Natural killer cell (primary cell): ENCODE measurements at regions not wholly inside any gene's neighbourhood (a gene's known extent, or its start where the extent isn't known, plus 50 kb on each side); places are given as distances from the start of the nearest gene placed in this dataset.

ENCODE experiments used
- ATAC-seq, 3 donors: fragments of 150-1000 bp in 2 of 3; fragments of 200-7000 bp in 1 of 3; cut with Tn5 transposase; 1 replicate in 1 of 3; 2 replicates in 2 of 3; pipeline ENCODE4 v1.10.0; 2021; ENCODE audit warnings: mild to moderate bottlenecking in 2 of 3, moderate library complexity in 2 of 3
- DNase-seq, 2 donors: peaks; one replicate each; pipeline versions ENCODE4 v3.0.0 to v3.0.0-alpha.2; 2013 to 2021; ENCODE audit warnings: mixed read lengths in 1 of 2
- H3K27ac ChIP-seq: one replicate; pipeline ENCODE4 v1.5.1; 2013; ENCODE audit warnings: mild to moderate bottlenecking, low read length
- H3K27me3 ChIP-seq: one replicate; pipeline ENCODE4 v1.6.1; 2013; ENCODE audit warnings: low read length; ENCODE audit not compliant: control insufficient read depth, insufficient read depth
- H3K36me3 ChIP-seq: one replicate; pipeline ENCODE4 v1.6.1; 2013; ENCODE audit warnings: low read length; ENCODE audit not compliant: control insufficient read depth, insufficient read depth
- H3K4me1 ChIP-seq: one replicate; pipeline ENCODE4 v1.6.1; 2013; ENCODE audit warnings: low read length; ENCODE audit not compliant: control insufficient read depth, insufficient read depth
- H3K4me3 ChIP-seq: one replicate; pipeline ENCODE4 v1.5.1; 2013; ENCODE audit warnings: low read length
- H3K9me3 ChIP-seq: one replicate; pipeline ENCODE4 v1.6.1; 2013; ENCODE audit warnings: low read length; ENCODE audit not compliant: control insufficient read depth, insufficient read depth
- H3K27ac Mint-ChIP-seq, 2 donors: one replicate each; pipeline ENCODE4 v1.8.0; 2022; ENCODE audit warnings: mild to moderate bottlenecking in 2 of 2, mixed read lengths in 2 of 2, moderate library complexity in 1 of 2
- H3K27me3 Mint-ChIP-seq, 2 donors: one replicate each; pipeline ENCODE4 v1.8.0; 2022; ENCODE audit warnings: low read depth in 2 of 2, mixed read lengths in 2 of 2
- H3K36me3 Mint-ChIP-seq: one replicate; pipeline ENCODE4 v1.8.0; 2022; ENCODE audit warnings: mixed read lengths
- H3K4me1 Mint-ChIP-seq, 2 donors: one replicate each; pipeline ENCODE4 v1.8.0; 2022; ENCODE audit warnings: mixed read lengths in 2 of 2
- H3K4me3 Mint-ChIP-seq: one replicate; pipeline ENCODE4 v1.8.0; 2022; ENCODE audit warnings: mild to moderate bottlenecking, moderate library complexity, mixed read lengths
- H3K9me3 Mint-ChIP-seq, 2 donors: one replicate each; pipeline ENCODE4 v1.8.0; 2022; ENCODE audit warnings: mixed read lengths in 2 of 2
- CTCF ChIP-seq: fragments of 200-600 bp; IDR thresholded peaks from one replicate; pipeline ENCODE4 v1.8.0; 2022; ENCODE audit warnings: antibody characterized with exemption
- WGBS: methylation state at CpG from one replicate; pipeline ENCODE4 v1.1.7; 2013; ENCODE audit warnings: missing lambda C conversion rate; ENCODE audit not compliant: insufficient coverage; 5-methylcytosine and 5-hydroxymethylcytosine counted together
- intact Hi-C: fragments of 100-400 bp; cut with micrococcal nuclease; formaldehyde crosslinking; loops from one replicate; pipeline ENCODE4 v1.14.2; 2022

DNA sequence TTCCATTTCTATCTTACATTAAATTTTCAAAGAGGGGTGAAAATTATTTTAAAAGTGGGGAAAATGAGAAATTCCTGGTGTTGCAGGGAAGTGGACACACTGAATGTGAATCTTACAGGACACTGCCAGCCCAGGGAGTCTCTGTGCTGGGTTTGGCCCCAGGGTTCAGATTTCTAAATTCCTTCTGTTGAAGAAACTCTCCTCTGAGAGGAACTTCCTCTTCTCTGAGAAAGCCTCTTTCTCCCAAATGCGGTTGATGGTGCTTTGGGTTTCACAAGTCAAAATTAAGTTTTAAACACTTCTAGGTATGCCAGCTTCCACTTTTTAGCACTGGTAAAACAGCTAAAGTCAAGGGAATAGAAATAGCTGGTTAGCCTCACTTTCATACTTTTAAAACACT, 317.9 kb upstream of the ITGA1 start:
- peak overlapping the region; percentile 29 to 82 for H3K27ac Mint-ChIP-seq

GRCh38 chr5:52476346-52476745, 311.4 kb upstream of the ITGA1 start:
- no peaks in the 10 kb centered on the region for H3K27me3 ChIP-seq
- peaks cover 0 to 8% of the 10 kb centered on the region in 2 donors for H3K9me3 Mint-ChIP-seq
- intact Hi-C loops, result no loop called here
- no peaks in the 10 kb centered on the region for H3K9me3 ChIP-seq
- H3K4me3 Mint-ChIP-seq, result no peak overlapping the region
- ATAC-seq (no peak), DNase-seq (no peak)
- no peaks in the 10 kb centered on the region for H3K36me3 ChIP-seq
- WGBS, result no CpG with 5 or more reads among the region's 1 CpG
- H3K36me3 Mint-ChIP-seq, result no peaks in the 10 kb centered on the region
- H3K27ac Mint-ChIP-seq, result no peak overlapping the region
- H3K27ac ChIP-seq, result no peak overlapping the region
- no peaks in the 10 kb centered on the region for H3K27me3 Mint-ChIP-seq
- no peak overlapping the region for H3K4me3 ChIP-seq
- TF ChIP-seq CTCF, result no peak
- no peaks in the 10 kb centered on the region for H3K4me1 ChIP-seq
- no peaks in the 10 kb centered on the region for H3K4me1 Mint-ChIP-seq

More for the DNA sequence above, 317.9 kb upstream of the ITGA1 start:
- peaks cover 6% of the 10 kb centered on the region for H3K4me1 ChIP-seq
- intact Hi-C loops, result no loop called here
- TF ChIP-seq CTCF, result no peak
- Mint-ChIP-seq H3K27me3 (no peaks in the 10 kb centered on the region), H3K36me3 (no peaks in the 10 kb centered on the region), H3K4me3 (no peak overlapping the region), H3K4me1 (peaks cover 0 to 10% of the 10 kb centered on the region in 2 donors), H3K9me3 (no peaks in the 10 kb centered on the region)
- WGBS, result no CpG with 5 or more reads among the region's 1 CpG
- H3K27me3 ChIP-seq, result no peaks in the 10 kb centered on the region
- peak overlapping the region; percentile 3 for H3K27ac ChIP-seq
- DNase-seq (peak in 1 of 2 donors; percentile 3), ATAC-seq (peak in 1 of 3 donors; percentile 19)
- H3K4me3 ChIP-seq, result no peak overlapping the region
- H3K9me3 ChIP-seq, result no peaks in the 10 kb centered on the region
- no peaks in the 10 kb centered on the region for H3K36me3 ChIP-seq

DNA sequence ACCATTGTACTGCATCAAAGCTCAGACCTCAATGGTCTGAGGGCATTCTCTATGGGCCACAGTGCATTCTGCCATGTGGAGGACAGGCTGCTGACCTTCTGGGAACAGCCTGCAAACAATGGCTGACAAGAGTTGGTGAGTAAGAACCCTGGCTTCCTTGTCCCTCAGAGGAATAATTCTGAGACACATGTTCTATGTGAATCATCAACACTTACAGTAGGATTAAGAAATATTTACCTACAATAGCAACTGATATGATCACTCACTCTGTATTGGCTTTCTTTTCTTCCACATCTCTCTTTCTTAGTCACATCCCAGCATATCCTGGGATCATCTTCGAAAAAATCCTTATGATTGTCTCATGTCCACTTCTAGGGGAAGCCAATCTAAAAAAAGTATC, 306.5 kb upstream of the ITGA1 start:
- H3K36me3 Mint-ChIP-seq, result no peaks in the 10 kb centered on the region

More for the DNA sequence above, 306.5 kb upstream of the ITGA1 start:
- no peaks in the 10 kb centered on the region for H3K4me1 Mint-ChIP-seq
- no peak overlapping the region for H3K27ac Mint-ChIP-seq
- intact Hi-C loops, result no loop called here
- Histone ChIP-seq H3K27me3 (no peaks in the 10 kb centered on the region), H3K36me3 (no peaks in the 10 kb centered on the region), H3K4me1 (no peaks in the 10 kb centered on the region), H3K9me3 (no peaks in the 10 kb centered on the region), H3K4me3 (no peak overlapping the region), H3K27ac (no peak overlapping the region)
- ATAC-seq (no peak), DNase-seq (no peak)
- 75% methylated on average over 1 of the region's 1 CpG for WGBS
- H3K4me3 Mint-ChIP-seq, result no peak overlapping the region
- peaks cover 4 to 12% of the 10 kb centered on the region in 2 donors for H3K9me3 Mint-ChIP-seq
- H3K27me3 Mint-ChIP-seq, result no peaks in the 10 kb centered on the region
- no peak for TF ChIP-seq CTCF
